Erythroblast (primary cell): ENCODE measurements at regions not wholly inside any gene's neighbourhood (a gene's known extent, or its start where the extent isn't known, plus 50 kb on each side); places are given as distances from the start of the nearest gene placed in this dataset.
A peak's percentile ranks its signal among the peaks of the same experiment; 100 is the strongest.
"Not testable (repeated sequence)": the region's sequence is repeated elsewhere in the genome, so short reads cannot be mapped to it uniquely, and the experiment has no call there.

Experiments used
- DNase-seq, 2 experiments: peaks; one replicate each; lab custom pipeline; 2025; lab: John Stamatoyannopoulos, UW
- GATA1 ChIP-seq: IDR thresholded peaks from 2 replicates; pipeline ENCODE4 v1.6.1; 2011; ENCODE audit warnings: low read depth, mild to moderate bottlenecking, control low read depth, low read length, moderate library complexity
- POLR2A ChIP-seq: IDR thresholded peaks from 2 replicates; pipeline ENCODE4 v1.6.1; 2011; ENCODE audit warnings: mild to moderate bottlenecking, low read length

GRCh38 chr10:22803261-22803885 lies 89.0 kb upstream of the PIP4K2A start:
- no peak for DNase-seq

DNA sequence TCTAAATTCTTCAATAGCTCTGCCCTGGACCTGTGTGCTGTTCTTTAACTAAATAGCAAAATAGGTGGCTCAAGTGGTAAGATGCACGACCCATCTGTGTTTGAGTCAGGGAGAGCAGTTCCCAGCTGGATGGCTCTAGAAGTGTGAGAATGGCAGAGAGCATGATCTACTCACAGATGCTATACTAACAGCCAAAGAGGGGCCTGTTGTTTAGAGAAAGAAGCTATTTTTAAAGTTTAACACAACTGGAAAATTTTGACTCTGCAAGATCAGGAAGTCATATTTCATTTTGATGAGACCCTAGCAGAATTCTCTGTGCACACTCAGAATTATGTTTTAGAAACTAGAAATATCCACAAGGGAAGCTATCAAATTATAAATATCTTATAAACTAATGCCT lies 87.4 kb upstream of the PIP4K2A start:
- no peak for DNase-seq

More at GRCh38 chr10:22803261-22803885, 89.0 kb upstream of the PIP4K2A start:
- no peak for TF ChIP-seq POLR2A
- no peak for TF ChIP-seq GATA1

DNA sequence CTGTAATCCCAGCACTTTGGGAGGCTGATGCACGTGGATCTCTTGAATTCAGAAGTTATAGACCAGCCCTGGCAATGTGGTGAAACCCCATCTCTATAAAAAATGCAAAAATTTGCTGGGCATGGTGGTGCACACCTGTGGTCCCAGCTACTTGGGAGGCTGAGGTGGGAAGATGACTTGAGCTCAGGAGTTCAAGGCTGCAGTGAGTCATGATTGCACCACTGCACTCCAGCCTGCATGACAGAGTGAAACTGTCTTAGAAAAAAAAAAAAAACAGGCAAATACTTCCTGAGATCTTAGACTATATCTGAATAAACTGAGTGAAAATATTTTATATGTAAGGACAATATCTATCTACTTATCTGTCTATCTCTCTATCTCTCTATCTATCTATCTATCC lies 83.4 kb upstream of the PIP4K2A start:
- not testable (repeated sequence) for DNase-seq

More for the DNA sequence above, 87.4 kb upstream of the PIP4K2A start:
- TF ChIP-seq GATA1 = no peak
- no peak for TF ChIP-seq POLR2A

DNA sequence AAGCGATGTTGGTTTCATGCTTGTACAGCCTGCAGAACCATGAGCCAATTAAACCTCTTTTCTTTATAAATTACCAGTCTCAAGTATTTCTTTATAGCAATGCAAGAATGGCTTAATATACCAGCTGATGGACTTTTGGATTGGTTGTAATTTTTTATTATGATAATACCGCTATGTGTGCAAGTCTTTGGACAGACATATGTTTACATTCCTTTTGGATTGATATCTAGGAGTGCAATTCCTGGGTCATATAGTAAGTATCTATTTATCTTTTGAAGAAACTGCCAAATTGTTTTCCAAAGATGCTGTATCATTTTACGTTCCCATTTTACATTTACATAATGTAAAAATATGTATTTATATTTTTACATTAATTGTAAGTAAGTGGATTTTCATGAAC lies 81.2 kb upstream of the PIP4K2A start:
- TF ChIP-seq POLR2A (no peak), GATA1 (no peak)
- DNase-seq = no peak

GRCh38 chr10:22792161-22792560 lies 77.8 kb upstream of the PIP4K2A start:
- no peak for TF ChIP-seq GATA1
- no peak for TF ChIP-seq POLR2A
- no peak for DNase-seq

GRCh38 chr10:22791665-22792064 lies 77.3 kb upstream of the PIP4K2A start:
- TF ChIP-seq GATA1 (no peak), POLR2A (no peak)
- no peak for DNase-seq

DNA sequence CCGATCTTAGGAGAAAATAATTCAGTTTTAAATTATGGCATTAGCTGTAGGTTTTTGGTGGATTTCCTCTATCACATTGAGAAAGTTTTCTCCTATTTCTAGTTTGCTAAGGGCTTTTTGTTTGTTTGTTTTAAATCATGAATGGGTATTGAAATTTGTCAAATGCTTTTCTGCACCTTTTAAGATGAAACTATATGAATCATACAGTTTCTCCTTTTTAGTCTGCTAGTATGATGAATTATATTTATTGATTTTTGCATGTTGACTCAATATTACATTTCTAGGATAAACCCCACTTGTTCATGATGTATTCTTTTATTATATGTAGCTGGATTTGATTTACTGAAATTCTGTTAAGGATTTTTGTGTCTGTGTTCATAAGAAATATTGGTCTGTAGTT lies 70.3 kb upstream of the PIP4K2A start:
- TF ChIP-seq GATA1 (no peak), POLR2A (no peak)
- no peak for DNase-seq

- TF ChIP-seq GATA1 = no peak
- TF ChIP-seq POLR2A = no peak
Measured at GRCh38 chr10:22783807-22784206, 69.4 kb upstream of the PIP4K2A start.

DNA sequence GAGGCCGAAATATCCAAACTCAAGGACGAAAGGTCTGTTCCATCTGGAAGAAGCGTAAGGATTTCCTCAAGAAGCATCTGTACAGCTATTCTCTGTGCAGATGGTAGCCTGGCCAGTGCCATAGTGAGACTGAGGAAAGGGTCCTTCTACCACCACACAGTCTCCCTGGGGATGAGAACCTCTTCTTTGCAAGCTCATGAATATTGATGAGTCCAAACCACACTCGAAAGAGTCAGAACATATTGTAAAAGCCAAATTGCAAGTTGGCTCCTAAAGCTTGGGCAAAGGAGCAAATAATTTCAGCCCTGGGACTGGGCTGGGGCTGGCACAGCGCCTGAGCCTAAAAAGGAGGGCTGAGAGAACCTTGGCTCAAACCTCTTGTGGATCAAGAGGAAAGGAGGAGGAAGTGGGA lies 66.1 kb upstream of the PIP4K2A start:
- TF ChIP-seq GATA1 (no peak), POLR2A (no peak)
- DNase-seq = no peak

More at GRCh38 chr10:22783807-22784206, 69.4 kb upstream of the PIP4K2A start:
- DNase-seq = peak in 1 of 2 experiments; percentile 7

- TF ChIP-seq POLR2A (no peak), GATA1 (no peak)
- DNase-seq = no peak
Measured at GRCh38 chr10:22779331-22780019, 65.1 kb upstream of the PIP4K2A start.

- no peak for TF ChIP-seq GATA1
- TF ChIP-seq POLR2A = no peak
- DNase-seq = no peak
Measured at GRCh38 chr10:22774102-22774501, 59.7 kb upstream of the PIP4K2A start.

DNA sequence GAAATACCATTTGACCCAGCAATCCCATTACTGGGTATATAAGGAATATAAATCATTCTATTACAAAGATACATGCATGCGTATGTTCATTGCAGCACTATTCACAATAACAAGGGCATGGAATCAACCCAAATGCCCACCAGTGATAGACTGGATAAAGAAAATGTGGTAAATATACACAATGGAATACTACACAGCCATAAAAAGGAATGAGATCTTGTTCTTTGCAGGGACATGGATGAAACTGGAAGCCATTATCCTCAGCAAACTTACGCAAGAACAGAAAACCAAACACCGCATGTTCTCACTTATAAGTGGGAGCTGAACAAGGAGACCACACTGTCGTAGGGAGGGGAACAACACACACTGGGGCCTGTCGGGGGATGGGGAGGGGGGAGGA lies 57.3 kb upstream of the PIP4K2A start:
- not testable (repeated sequence) for DNase-seq

- no peak for DNase-seq
Measured at GRCh38 chr10:22770270-22770669, 55.9 kb upstream of the PIP4K2A start.

DNA sequence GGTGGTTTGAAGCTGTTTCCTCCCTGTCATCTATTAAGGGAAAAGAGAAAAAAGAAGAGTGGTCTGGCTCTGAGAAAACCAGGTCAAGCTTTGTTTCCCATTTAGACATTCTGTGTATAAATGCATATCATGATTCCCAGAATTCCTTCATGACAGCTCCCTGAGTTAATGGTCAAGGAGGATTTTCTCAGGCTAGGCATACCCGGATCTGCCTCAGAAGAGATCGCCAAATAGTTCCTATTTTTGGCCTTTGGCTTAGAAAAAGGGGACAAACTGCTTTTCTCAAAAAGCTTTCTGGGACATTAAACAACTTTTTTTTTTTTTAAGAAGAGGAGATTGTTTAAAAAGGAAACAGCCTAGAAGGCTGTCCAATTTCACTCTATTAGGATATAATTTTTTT lies 53.5 kb upstream of the PIP4K2A start:
- no peak for DNase-seq
- TF ChIP-seq GATA1 = no peak
- no peak for TF ChIP-seq POLR2A

More at GRCh38 chr10:22770270-22770669, 55.9 kb upstream of the PIP4K2A start:
- TF ChIP-seq POLR2A = no peak
- TF ChIP-seq GATA1 = no peak

DNA sequence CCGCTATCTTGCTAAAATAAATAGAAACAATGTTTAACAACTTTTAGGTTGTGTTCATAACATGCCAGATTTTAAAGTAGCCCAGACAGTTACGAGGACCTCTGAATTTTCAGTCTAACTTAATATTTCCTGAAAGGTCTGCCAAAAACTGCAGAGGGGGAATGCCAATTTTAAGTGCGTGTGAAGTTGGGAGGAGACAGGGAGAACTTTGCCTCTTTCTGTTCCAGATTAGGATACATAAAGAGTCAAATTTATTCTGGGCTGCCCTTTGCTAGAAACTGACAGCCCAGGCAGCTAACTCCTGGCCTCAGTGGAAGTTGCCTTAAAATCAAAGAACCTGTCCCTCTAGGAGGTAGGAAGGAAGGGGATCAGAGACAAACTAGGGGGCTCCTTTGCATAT lies 52.3 kb upstream of the PIP4K2A start:
- DNase-seq = no peak
- TF ChIP-seq POLR2A = no peak
- no peak for TF ChIP-seq GATA1
